Vagina (tissue), 2 donors: ENCODE measurements at regions not wholly inside any gene's neighbourhood (a gene's known extent, or its start where the extent isn't known, plus 50 kb on each side); places are given as distances from the start of the nearest gene placed in this dataset.

Experiments used
- CTCF ChIP-seq, 3 experiments: fragments of 450-650 bp in 2 of 3; fragments of 200-600 bp in 1 of 3; sonication (generic) in 1 of 3; IDR thresholded peaks; one replicate each; pipeline ENCODE4 v1.5.1; 2017 to 2019; ENCODE audit warnings: antibody characterized with exemption in 3 of 3, mild to moderate bottlenecking in 2 of 3, moderate library complexity in 2 of 3
- POLR2A ChIP-seq, 2 donors: fragments of 450-650 bp; IDR thresholded peaks; one replicate each; pipeline ENCODE4 v1.6.1; 2017; ENCODE audit warnings: antibody characterized with exemption in 2 of 2, mild to moderate bottlenecking in 2 of 2, moderate library complexity in 2 of 2

- TF ChIP-seq POLR2A (IDR thresholded peaks at IDR 0.05): no peak
- no peak for TF ChIP-seq CTCF (IDR thresholded peaks at IDR 0.05)
Measured at GRCh38 chr2:5459041-5459440, 233.1 kb upstream of the SOX11 start.
